OCI-LY3 (cell line): ENCODE measurements at regions not wholly inside any gene's neighbourhood (a gene's known extent, or its start where the extent isn't known, plus 50 kb on each side); places are given as distances from the start of the nearest gene placed in this dataset.

ENCODE experiments used
- H2AFZ ChIP-seq: fragments of 200-600, 300-600 bp; shearing (Covaris generic); 2 replicates; pipeline ENCODE4 v1.6.0; 2014; ENCODE audit warnings: antibody characterized with exemption, low read depth, low read length
- H3K27ac ChIP-seq: fragments of 200-600, 300-600 bp; sonication (generic); 2 replicates; pipeline ENCODE4 v1.5.1; 2014; ENCODE audit warnings: mild to moderate bottlenecking, low read length, moderate library complexity, mixed read lengths
- H3K27me3 ChIP-seq: fragments of 200-600, 300-600 bp; sonication (generic); 2 replicates; pipeline ENCODE4 v1.6.1; 2014; ENCODE audit warnings: low read depth, low read length, mixed read lengths
- H3K36me3 ChIP-seq: fragments of 200-600, 300-600 bp; sonication (generic); replicated peaks from 2 replicates; pipeline ENCODE3; 2014; ENCODE audit warnings: low read depth, low read length, mixed read lengths
- H3K4me1 ChIP-seq: fragments of 300-600, 200-600 bp; sonication (generic); 2 replicates; pipeline ENCODE4 v1.6.1; 2014; ENCODE audit warnings: low read length, mixed read lengths
- H3K4me2 ChIP-seq: fragments of 200-600, 300-600 bp; sonication (generic); 2 replicates; pipeline ENCODE4 v1.6.1; 2014; ENCODE audit warnings: low read length, mixed read lengths
- H3K4me3 ChIP-seq: fragments of 300-600, 200-600 bp; sonication (generic); 2 replicates; pipeline ENCODE4 v1.5.1; 2014; ENCODE audit warnings: antibody characterized with exemption, mild to moderate bottlenecking, low read length, moderate library complexity
- H3K79me2 ChIP-seq: fragments of 300-600, 200-600 bp; shearing (Covaris generic); 2 replicates; pipeline ENCODE4 v1.6.1; 2014; ENCODE audit warnings: mild to moderate bottlenecking, low read length, mixed read lengths
- H3K9ac ChIP-seq: fragments of 300-600, 200-600 bp; shearing (Covaris generic); 2 replicates; pipeline ENCODE4 v1.6.0; 2014; ENCODE audit warnings: mild to moderate bottlenecking, low read length, moderate library complexity
- H3K9me3 ChIP-seq: fragments of 200-600, 300-600 bp; shearing (Covaris generic); 2 replicates; pipeline ENCODE4 v1.6.1; 2014; ENCODE audit warnings: low read length, mixed read lengths; ENCODE audit not compliant: insufficient read depth
- H4K20me1 ChIP-seq: fragments of 200-600, 300-600 bp; sonication (generic); 2 replicates; pipeline ENCODE4 v1.6.1; 2016; ENCODE audit warnings: low read length, mixed read lengths; ENCODE audit not compliant: insufficient read depth
- EZH2phosphoT487 ChIP-seq: fragments of 200-600 bp; shearing (Covaris generic); IDR thresholded peaks from 2 replicates; pipeline ENCODE4 v1.6.1; 2018; ENCODE audit warnings: antibody characterized with exemption, mixed run types, low read depth
- TF ChIP-seq, protein P1 (sequence below): fragments of 200-600, 300-600 bp; sonication (generic); IDR thresholded peaks from 2 replicates; pipeline ENCODE4 v1.5.1; 2014; ENCODE audit warnings: antibody characterized with exemption, low read length, low read depth

DNA sequence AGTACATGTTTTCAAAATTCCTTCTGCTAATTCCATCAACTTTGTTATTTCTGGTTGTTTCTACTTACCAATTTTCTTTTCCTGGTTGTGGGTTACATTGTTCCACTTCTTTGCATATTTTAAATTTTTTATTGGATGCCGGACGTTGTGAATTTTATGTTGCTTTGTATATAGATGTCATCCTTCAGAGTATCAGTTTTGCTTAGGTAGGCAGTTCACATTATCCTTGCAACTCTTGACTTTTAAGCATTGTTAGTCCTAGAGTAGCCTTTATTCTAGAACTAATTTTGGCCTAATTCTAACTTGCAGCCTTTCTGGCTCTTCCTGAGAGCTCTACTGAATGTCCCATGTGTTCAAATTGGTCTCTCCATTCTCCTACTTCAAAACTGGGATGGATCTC, 228.7 kb upstream of the MC4R start:
- no peak overlapping the region for H3K9ac ChIP-seq
- H3K27me3 ChIP-seq: no peaks in the 10 kb centered on the region
- no peaks in the 10 kb centered on the region for H4K20me1 ChIP-seq
- no peak overlapping the region for H3K4me2 ChIP-seq
- no peaks in the 10 kb centered on the region for H3K9me3 ChIP-seq
- TF ChIP-seq EZH2phosphoT487: no peak
- TF ChIP-seq, protein P1, sequence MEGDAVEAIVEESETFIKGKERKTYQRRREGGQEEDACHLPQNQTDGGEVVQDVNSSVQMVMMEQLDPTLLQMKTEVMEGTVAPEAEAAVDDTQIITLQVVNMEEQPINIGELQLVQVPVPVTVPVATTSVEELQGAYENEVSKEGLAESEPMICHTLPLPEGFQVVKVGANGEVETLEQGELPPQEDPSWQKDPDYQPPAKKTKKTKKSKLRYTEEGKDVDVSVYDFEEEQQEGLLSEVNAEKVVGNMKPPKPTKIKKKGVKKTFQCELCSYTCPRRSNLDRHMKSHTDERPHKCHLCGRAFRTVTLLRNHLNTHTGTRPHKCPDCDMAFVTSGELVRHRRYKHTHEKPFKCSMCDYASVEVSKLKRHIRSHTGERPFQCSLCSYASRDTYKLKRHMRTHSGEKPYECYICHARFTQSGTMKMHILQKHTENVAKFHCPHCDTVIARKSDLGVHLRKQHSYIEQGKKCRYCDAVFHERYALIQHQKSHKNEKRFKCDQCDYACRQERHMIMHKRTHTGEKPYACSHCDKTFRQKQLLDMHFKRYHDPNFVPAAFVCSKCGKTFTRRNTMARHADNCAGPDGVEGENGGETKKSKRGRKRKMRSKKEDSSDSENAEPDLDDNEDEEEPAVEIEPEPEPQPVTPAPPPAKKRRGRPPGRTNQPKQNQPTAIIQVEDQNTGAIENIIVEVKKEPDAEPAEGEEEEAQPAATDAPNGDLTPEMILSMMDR: no peak
- H2AFZ ChIP-seq: no peak overlapping the region
- H3K36me3 ChIP-seq: peaks cover 10% of the 10 kb centered on the region
- H3K79me2 ChIP-seq: no peaks in the 10 kb centered on the region
- no peak overlapping the region for H3K27ac ChIP-seq
- H3K4me1 ChIP-seq: peaks cover 48% of the 10 kb centered on the region
- H3K4me3 ChIP-seq: no peak overlapping the region

DNA sequence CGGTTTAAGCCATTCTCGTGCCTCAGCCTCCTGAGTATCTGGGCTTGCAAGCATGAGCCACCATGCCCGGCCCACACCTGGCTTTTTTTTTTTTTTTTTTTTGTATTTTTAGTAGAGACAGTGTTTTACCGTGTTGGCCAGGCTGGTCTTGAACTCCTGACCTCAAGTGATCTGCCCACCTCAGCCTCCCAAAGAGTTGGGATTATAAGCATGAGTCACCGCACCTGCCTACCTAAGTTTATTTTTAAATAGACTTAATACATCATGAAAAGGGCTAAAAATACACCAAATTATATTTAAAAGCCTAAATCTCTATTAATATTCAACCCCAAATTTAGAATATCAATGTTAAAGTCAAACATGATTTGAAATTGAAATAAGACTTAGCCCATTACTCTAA, 250.8 kb upstream of the MC4R start:
- Histone ChIP-seq H4K20me1 (no peaks in the 10 kb centered on the region), H3K4me3 (no peak overlapping the region), H3K36me3 (no peaks in the 10 kb centered on the region), H3K79me2 (no peaks in the 10 kb centered on the region), H3K9me3 (no peaks in the 10 kb centered on the region), H3K9ac (no peak overlapping the region), H3K27me3 (no peaks in the 10 kb centered on the region), H3K4me2 (no peak overlapping the region), H3K27ac (no peak overlapping the region), H2AFZ (no peak overlapping the region), H3K4me1 (peaks cover 6% of the 10 kb centered on the region)
- TF ChIP-seq, protein P1: no peak

DNA sequence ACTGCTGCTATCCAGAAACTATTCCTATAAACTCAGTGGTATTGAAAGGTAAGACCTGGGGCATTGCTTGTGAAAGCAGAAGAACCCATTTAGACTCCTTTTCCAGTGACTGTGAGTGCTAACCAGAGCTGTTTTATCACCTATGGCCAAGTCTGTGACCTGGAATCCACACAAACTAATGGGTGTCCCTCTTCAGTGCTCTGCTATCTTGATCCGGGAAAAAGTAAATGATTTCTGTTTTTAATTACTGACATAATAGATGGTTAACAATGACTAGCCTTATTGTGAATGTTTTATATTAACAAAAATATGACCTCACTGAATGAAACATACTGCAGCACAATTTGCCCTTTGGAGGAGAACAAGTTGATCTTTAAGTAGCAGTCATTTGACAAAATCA, 251.6 kb upstream of the MC4R start:
- H3K79me2 ChIP-seq: no peaks in the 10 kb centered on the region
- H3K4me3 ChIP-seq: no peak overlapping the region
- H4K20me1 ChIP-seq: no peaks in the 10 kb centered on the region
- no peak overlapping the region for H3K4me2 ChIP-seq
- no peaks in the 10 kb centered on the region for H3K9me3 ChIP-seq
- no peak for TF ChIP-seq EZH2phosphoT487
- TF ChIP-seq, protein P1: no peak
- no peak overlapping the region for H3K27ac ChIP-seq
- no peaks in the 10 kb centered on the region for H3K27me3 ChIP-seq
- H3K9ac ChIP-seq: no peak overlapping the region
- peaks cover 6% of the 10 kb centered on the region for H3K4me1 ChIP-seq
- no peak overlapping the region for H2AFZ ChIP-seq
- H3K36me3 ChIP-seq: no peaks in the 10 kb centered on the region

DNA sequence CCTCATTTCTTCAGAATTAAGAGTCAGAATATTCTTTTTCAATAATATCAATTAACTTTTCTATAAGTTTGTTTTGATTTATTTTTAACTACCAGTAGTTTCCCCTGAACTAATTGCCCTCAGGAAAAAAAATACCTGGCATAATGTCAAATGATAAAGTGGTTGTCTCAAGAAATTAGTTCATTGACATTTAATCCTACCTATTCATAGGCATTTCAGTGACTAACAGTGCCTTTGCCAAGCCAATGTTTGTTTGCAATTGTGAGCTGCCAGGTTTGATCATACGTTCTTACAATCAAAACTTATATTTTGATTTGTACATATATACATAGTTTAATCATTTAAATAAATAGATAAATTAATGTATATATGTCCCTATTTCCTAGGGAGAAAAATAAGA, 267.3 kb upstream of the MC4R start:
- Histone ChIP-seq H3K9me3 (peaks cover 16% of the 10 kb centered on the region), H3K79me2 (no peaks in the 10 kb centered on the region), H2AFZ (no peak overlapping the region), H3K27me3 (no peaks in the 10 kb centered on the region), H3K9ac (no peak overlapping the region), H3K36me3 (peaks cover 14% of the 10 kb centered on the region), H3K27ac (no peak overlapping the region), H4K20me1 (no peaks in the 10 kb centered on the region), H3K4me2 (no peak overlapping the region), H3K4me3 (no peak overlapping the region), H3K4me1 (peaks cover 7% of the 10 kb centered on the region)
- TF ChIP-seq EZH2phosphoT487: no peak
- TF ChIP-seq, protein P1: no peak
